Body of pancreas (tissue), 4 donors: ENCODE measurements at regions not wholly inside any gene's neighbourhood (a gene's known extent, or its start where the extent isn't known, plus 50 kb on each side); places are given as distances from the start of the nearest gene placed in this dataset.

ENCODE experiments used
- ATAC-seq: fragments of 150-250 bp; one replicate; pipeline ENCODE4 v1.9.1; 2016
- DNase-seq, 4 donors: peaks; one replicate each; pipeline ENCODE4 v3.0.0-alpha.2; 2019
- H3K27ac ChIP-seq, 4 donors: fragments of 200-600 bp; sonication (generic); 1 replicate in 3 of 4; 2 replicates in 1 of 4; pipeline versions ENCODE4 v1.5.1 to v1.6.1; 2016 to 2019; ENCODE audit warnings: mild to moderate bottlenecking in 1 of 4, mixed read lengths in 1 of 4, moderate library complexity in 1 of 4
- H3K27me3 ChIP-seq, 2 donors: fragments of 200-600 bp; sonication (generic); one replicate each; pipeline ENCODE4 v1.6.0; 2016; ENCODE audit warnings: mild to moderate bottlenecking in 1 of 2
- H3K36me3 ChIP-seq, 2 donors: fragments of 200-600 bp; sonication (generic); replicated peaks in 1 of 2; 2 replicates each; pipeline ENCODE4 v1.5.1; 2016; ENCODE audit warnings: low read depth in 2 of 2; ENCODE audit not compliant: insufficient read depth in 1 of 2
- H3K4me1 ChIP-seq: fragments of 200-600 bp; sonication (generic); one replicate; pipeline ENCODE4 v1.6.0; 2016
- H3K4me3 ChIP-seq, 2 donors: fragments of 200-600 bp; sonication (generic); 1 replicate in 1 of 2; 2 replicates in 1 of 2; pipeline ENCODE4 v1.5.1; 2016 to 2019
- H3K9me3 ChIP-seq, 3 donors: fragments of 200-600 bp; sonication (generic); 1 replicate in 2 of 3; 2 replicates in 1 of 3; pipeline ENCODE4 v1.5.1; 2016
- POLR2A ChIP-seq, 3 donors: fragments of 450-650 bp; IDR thresholded peaks; one replicate each; pipeline ENCODE4 v1.6.1; 2016; ENCODE audit warnings: antibody characterized with exemption in 3 of 3, mild to moderate bottlenecking in 2 of 3
- WGBS, 2 donors: methylation state at CpG; one replicate each; pipeline ENCODE4 v1.1.5; 2017; 5-methylcytosine and 5-hydroxymethylcytosine counted together
- intact Hi-C: fragments of 100-400 bp; cut with DNase I; formaldehyde crosslinking; loops from one replicate; pipeline ENCODE4 v1.15.1; 2023
- TF ChIP-seq, protein P1 (sequence below), 7 experiments: fragments of 450-650 bp in 4 of 7; fragments of 200-600 bp in 3 of 7; sonication (generic) in 3 of 7; IDR thresholded peaks; one replicate each; pipeline ENCODE4 v1.5.1; 2016 to 2019; ENCODE audit warnings: antibody characterized with exemption in 7 of 7

DNA sequence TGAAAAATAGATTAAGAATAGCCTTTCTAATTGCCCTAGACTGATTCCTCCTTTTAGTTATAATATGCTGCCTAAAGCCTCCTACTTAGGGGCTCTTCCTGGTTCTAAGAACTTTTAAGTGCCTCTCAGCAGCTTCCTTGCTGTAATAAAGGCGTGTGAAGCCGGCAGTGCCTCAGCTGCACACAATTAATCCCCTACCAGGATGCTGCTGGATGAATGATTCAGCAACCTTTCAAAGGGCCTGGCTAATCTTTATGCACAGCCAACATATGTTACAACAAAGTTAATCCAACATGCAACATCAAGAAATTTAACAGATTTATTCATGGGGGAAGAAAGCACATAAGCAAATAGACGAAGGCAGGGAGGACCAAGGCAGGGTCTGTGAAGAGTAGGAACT, 145.2 kb downstream of the PMP22 start:
- TF ChIP-seq, protein P1, sequence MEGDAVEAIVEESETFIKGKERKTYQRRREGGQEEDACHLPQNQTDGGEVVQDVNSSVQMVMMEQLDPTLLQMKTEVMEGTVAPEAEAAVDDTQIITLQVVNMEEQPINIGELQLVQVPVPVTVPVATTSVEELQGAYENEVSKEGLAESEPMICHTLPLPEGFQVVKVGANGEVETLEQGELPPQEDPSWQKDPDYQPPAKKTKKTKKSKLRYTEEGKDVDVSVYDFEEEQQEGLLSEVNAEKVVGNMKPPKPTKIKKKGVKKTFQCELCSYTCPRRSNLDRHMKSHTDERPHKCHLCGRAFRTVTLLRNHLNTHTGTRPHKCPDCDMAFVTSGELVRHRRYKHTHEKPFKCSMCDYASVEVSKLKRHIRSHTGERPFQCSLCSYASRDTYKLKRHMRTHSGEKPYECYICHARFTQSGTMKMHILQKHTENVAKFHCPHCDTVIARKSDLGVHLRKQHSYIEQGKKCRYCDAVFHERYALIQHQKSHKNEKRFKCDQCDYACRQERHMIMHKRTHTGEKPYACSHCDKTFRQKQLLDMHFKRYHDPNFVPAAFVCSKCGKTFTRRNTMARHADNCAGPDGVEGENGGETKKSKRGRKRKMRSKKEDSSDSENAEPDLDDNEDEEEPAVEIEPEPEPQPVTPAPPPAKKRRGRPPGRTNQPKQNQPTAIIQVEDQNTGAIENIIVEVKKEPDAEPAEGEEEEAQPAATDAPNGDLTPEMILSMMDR (IDR thresholded peaks at IDR 0.05): no peak
- no peak for TF ChIP-seq POLR2A (IDR thresholded peaks at IDR 0.05)
- no peak for ATAC-seq
- Histone ChIP-seq H3K4me3 (no peak overlapping the region), H3K27ac (no peak overlapping the region), H3K4me1 (peaks cover 7% of the 10 kb centered on the region), H3K36me3 (no peaks in the 10 kb centered on the region), H3K27me3 (no peaks in the 10 kb centered on the region), H3K9me3 (peaks cover 0 to 14% (median 0%) of the 10 kb centered on the region in 3 donors)
- intact Hi-C loops: no loop called here
- WGBS, 2 donors: 74 to 89% methylated on average over 3 of the region's 3 CpGs
- DNase-seq: no peak

DNA sequence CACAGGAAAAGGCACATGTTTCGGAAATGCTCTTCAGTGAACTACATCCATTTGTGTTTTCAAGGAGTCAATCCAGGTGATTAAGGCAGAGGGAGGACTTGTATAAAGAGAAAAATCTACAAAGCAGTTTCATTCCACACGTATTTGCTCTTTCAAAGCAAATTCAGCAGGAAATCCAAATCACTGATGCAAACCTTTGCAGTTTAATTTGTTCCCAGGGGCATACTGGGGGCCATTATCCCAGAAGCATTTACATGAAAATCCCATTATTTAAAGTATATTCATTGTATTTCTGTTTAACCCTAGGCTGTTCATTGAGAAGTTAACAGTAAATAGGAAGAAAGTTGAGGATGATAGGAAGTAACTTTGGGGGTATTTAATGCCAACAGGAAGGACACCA, 147.9 kb downstream of the PMP22 start:
- Histone ChIP-seq H3K27ac (no peak overlapping the region), H3K36me3 (no peaks in the 10 kb centered on the region), H3K4me1 (peaks cover 15% of the 10 kb centered on the region), H3K4me3 (no peak overlapping the region), H3K9me3 (peaks cover 0 to 14% (median 0%) of the 10 kb centered on the region in 3 donors), H3K27me3 (no peaks in the 10 kb centered on the region)
- ATAC-seq (no peak), DNase-seq (no peak)
- 53 to 55% methylated on average over 2 of the region's 2 CpGs for WGBS, 2 donors
- intact Hi-C loops: no loop called here
- TF ChIP-seq, protein P1 (IDR thresholded peaks at IDR 0.05): no peak
- no peak for TF ChIP-seq POLR2A (IDR thresholded peaks at IDR 0.05)

DNA sequence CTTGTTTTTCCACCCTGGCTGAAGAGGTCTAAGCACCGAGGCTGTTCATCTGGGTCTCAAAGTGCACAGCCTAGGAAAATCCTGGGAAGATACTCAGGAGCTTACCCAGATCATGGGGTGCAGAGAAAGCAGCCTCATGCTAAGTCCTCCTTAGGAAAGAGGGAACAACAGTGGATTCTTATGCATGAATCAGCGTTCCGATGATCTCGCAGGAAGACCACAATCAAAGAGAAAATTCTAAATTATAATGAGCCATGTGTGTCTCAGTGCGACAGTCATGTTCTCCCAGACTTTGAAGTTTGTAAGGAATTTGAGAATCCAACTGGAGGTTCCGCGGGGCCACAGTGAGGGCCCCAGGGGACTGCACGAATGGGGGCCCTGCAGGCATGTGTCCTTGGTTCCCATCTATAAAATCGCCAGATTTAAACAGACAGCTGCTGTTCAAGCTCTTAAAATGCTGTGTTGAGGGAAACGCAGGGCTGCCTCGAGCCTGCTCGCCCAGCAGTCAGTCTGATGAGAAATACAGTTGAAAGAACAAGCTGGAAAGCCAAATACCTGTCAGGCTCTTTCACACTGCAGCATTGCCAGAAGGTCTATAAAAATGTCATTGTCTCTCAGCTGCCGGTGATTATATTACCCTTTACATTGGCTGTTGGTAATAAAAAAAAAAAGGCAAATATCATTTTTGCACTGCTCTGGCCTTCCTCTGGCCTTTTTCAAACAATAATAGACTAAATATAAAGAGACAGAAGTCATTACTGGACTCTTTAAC, 152.1 kb downstream of the PMP22 start:
- no peak for DNase-seq
- WGBS, 2 donors: 48 to 50% methylated on average over 13 of the region's 13 CpGs
- intact Hi-C loops: no loop called here
- peaks cover 0 to 14% (median 0%) of the 10 kb centered on the region in 3 donors for H3K9me3 ChIP-seq
- TF ChIP-seq POLR2A (IDR thresholded peaks at IDR 0.05): no peak
- TF ChIP-seq, protein P1 (IDR thresholded peaks at IDR 0.05): no peak
- ATAC-seq: no peak
- H3K27me3 ChIP-seq: no peaks in the 10 kb centered on the region
- no peak overlapping the region for H3K27ac ChIP-seq
- no peaks in the 10 kb centered on the region for H3K36me3 ChIP-seq
- H3K4me1 ChIP-seq: peaks cover 8% of the 10 kb centered on the region
- H3K4me3 ChIP-seq: no peak overlapping the region

GRCh38 chr17:15109608-15110007, 155.5 kb downstream of the PMP22 start:
- Histone ChIP-seq H3K4me3 (no peak overlapping the region), H3K36me3 (no peaks in the 10 kb centered on the region), H3K27me3 (no peaks in the 10 kb centered on the region), H3K9me3 (no peaks in the 10 kb centered on the region), H3K4me1 (peaks cover 8% of the 10 kb centered on the region), H3K27ac (no peak overlapping the region)
- DNase-seq (no peak), ATAC-seq (no peak)
- intact Hi-C loops: no loop called here
- no peak for TF ChIP-seq POLR2A (IDR thresholded peaks at IDR 0.05)
- TF ChIP-seq, protein P1 (IDR thresholded peaks at IDR 0.05): no peak
- WGBS, 2 donors: 44 to 47% methylated on average over 3 of the region's 3 CpGs

- DNase-seq (no peak), ATAC-seq (no peak)
- intact Hi-C loops: no loop called here
- 56 to 60% methylated on average over 3 of the region's 3 CpGs for WGBS, 2 donors
- TF ChIP-seq POLR2A (IDR thresholded peaks at IDR 0.05): no peak
- TF ChIP-seq, protein P1 (IDR thresholded peaks at IDR 0.05): no peak
- Histone ChIP-seq H3K36me3 (no peaks in the 10 kb centered on the region), H3K4me3 (no peak overlapping the region), H3K27me3 (no peaks in the 10 kb centered on the region), H3K9me3 (no peaks in the 10 kb centered on the region), H3K4me1 (peaks cover 8% of the 10 kb centered on the region), H3K27ac (no peak overlapping the region)
Observed at GRCh38 chr17:15108992-15109391, 156.1 kb downstream of the PMP22 start.
